Parathyroid adenoma (tissue), 2 donors: ENCODE measurements at regions not wholly inside any gene's neighbourhood (a gene's known extent, or its start where the extent isn't known, plus 50 kb on each side); places are given as distances from the start of the nearest gene placed in this dataset.

ENCODE experiments used
- H2AFZ ChIP-seq: fragments of 300-600 bp; sonication (generic); one replicate; pipeline ENCODE4 v1.7.0; 2017; ENCODE audit warnings: antibody characterized with exemption, mild to moderate bottlenecking
- H3K27ac ChIP-seq: fragments of 300-600 bp; sonication (generic); one replicate; pipeline ENCODE4 v1.7.0; 2017
- H3K27me3 ChIP-seq: fragments of 300-600 bp; sonication (generic); one replicate; pipeline ENCODE4 v1.7.0; 2017; ENCODE audit warnings: low read length; ENCODE audit not compliant: control insufficient read depth, insufficient read depth
- H3K36me3 ChIP-seq: fragments of 300-600 bp; sonication (generic); one replicate; pipeline ENCODE4 v1.7.0; 2017; ENCODE audit warnings: low read length; ENCODE audit not compliant: control insufficient read depth, insufficient read depth
- H3K4me1 ChIP-seq: fragments of 300-600 bp; sonication (generic); one replicate; pipeline ENCODE4 v1.7.0; 2017; ENCODE audit warnings: control low read depth
- H3K4me2 ChIP-seq: fragments of 300-600 bp; sonication (generic); one replicate; pipeline ENCODE4 v1.7.0; 2017; ENCODE audit warnings: low read length
- H3K4me3 ChIP-seq: fragments of 300-600 bp; sonication (generic); one replicate; pipeline ENCODE4 v1.7.0; 2017; ENCODE audit warnings: low read depth, low read length
- H3K79me2 ChIP-seq: fragments of 300-600 bp; sonication (generic); one replicate; pipeline ENCODE4 v1.7.0; 2017; ENCODE audit warnings: control low read depth
- H3K9ac ChIP-seq: fragments of 300-600 bp; sonication (generic); one replicate; pipeline ENCODE4 v1.7.0; 2017; ENCODE audit warnings: mild to moderate bottlenecking
- H3K9me3 ChIP-seq: fragments of 300-600 bp; sonication (generic); one replicate; pipeline ENCODE4 v1.7.0; 2017; ENCODE audit warnings: low read length; ENCODE audit not compliant: control insufficient read depth
- TF ChIP-seq, protein P1 (sequence below): fragments of 300-600 bp; sonication (generic); IDR thresholded peaks from one replicate; pipeline ENCODE4 v1.7.0; 2017; ENCODE audit warnings: antibody characterized with exemption, mild to moderate bottlenecking
- donor health status: primary hyperparathyroidism.

DNA sequence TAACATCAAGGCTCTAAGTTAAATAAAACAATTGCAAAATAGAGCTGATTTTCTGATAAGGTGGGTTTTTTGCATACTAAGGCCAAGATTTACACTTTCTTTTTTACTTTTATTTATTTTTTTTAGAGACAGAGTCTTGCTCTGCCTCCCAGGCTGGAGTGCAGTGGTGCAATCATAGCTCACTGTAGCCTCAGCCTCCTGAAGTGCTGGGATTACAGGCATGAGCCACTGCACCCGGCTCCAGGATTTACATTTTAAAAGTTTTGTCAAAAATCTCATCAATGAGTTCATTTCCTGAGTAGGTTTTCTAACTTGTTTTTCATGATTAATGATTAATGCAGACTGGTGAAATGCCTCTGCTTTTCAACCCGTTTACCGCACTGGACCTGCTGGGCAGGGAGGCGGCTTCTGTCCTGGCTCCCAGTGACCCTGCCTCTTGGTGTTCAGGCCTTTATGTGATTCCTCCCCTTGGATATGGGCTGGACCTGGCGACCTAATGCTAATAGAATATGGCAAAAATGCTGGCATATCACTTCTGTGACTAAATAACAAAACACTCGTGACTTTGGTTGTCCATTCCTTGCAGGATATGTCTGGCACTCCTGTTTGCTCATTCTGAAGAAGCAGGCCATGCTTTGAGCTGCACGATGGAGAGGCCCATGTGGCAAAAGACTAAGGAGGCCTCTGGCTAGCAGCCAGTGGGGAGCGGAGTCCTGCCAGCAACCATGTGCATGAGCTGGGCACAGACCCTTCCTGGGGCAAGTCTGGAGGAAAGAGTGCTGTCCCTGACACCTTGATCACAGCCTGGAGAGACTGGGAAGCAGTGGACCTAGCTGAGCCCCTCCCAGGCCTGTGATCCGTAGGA, 72.2 kb upstream of the PTCH1 start:
- H2AFZ ChIP-seq = no peak overlapping the region
- no peak overlapping the region for H3K9ac ChIP-seq
- H3K4me2 ChIP-seq = no peak overlapping the region
- no peak overlapping the region for H3K27ac ChIP-seq
- no peaks in the 10 kb centered on the region for H3K9me3 ChIP-seq
- TF ChIP-seq, protein P1, sequence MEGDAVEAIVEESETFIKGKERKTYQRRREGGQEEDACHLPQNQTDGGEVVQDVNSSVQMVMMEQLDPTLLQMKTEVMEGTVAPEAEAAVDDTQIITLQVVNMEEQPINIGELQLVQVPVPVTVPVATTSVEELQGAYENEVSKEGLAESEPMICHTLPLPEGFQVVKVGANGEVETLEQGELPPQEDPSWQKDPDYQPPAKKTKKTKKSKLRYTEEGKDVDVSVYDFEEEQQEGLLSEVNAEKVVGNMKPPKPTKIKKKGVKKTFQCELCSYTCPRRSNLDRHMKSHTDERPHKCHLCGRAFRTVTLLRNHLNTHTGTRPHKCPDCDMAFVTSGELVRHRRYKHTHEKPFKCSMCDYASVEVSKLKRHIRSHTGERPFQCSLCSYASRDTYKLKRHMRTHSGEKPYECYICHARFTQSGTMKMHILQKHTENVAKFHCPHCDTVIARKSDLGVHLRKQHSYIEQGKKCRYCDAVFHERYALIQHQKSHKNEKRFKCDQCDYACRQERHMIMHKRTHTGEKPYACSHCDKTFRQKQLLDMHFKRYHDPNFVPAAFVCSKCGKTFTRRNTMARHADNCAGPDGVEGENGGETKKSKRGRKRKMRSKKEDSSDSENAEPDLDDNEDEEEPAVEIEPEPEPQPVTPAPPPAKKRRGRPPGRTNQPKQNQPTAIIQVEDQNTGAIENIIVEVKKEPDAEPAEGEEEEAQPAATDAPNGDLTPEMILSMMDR = no peak
- no peaks in the 10 kb centered on the region for H3K4me1 ChIP-seq
- no peaks in the 10 kb centered on the region for H3K27me3 ChIP-seq
- no peak overlapping the region for H3K4me3 ChIP-seq
- H3K36me3 ChIP-seq = no peaks in the 10 kb centered on the region
- H3K79me2 ChIP-seq = no peaks in the 10 kb centered on the region

DNA sequence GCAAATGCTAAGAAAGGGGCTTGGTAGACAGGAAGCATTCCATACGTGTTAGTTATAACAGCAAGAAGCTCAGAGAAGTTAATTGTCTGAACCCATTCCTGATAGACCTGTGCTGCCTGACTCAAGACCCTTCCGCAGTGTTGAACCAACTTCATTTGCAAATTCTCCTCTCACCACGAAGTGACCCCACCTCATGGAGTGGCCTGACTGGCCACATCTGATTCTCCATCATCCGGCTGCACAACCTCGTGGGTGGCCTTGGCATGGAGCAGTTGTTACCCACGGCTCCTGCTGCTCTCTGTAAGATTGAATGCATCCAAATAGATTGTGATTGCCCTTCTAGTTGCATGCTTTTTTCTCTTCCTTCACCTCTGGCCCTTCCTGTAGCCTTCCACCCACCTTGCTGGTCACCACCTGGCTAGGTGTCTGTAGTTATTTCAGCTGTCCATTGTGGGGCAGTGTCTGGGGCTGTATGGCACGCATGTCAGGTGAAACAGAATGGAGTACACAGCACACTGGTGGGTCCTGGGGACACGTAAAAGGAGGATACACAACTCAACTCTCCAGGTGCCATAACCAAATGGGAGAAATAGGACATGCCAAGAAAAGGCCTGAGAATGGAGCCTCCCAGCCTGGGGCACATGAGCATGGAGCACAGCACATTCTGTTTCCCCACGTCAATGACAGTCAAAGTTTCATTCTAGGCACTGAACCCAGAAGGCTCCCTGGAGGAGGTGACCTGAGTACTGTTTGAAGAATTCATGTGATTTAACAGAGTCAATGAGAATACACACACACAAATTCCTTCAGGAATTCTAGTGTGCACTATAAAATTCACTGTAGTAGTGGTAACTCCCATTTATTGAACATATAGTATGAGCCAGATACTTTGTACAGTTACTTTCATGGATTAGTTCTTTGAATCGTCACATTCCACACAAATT, 70.5 kb upstream of the PTCH1 start:
- Histone ChIP-seq H3K4me1 (no peaks in the 10 kb centered on the region), H3K27ac (no peak overlapping the region), H3K36me3 (no peaks in the 10 kb centered on the region), H3K9me3 (no peaks in the 10 kb centered on the region), H2AFZ (no peak overlapping the region), H3K4me2 (no peak overlapping the region), H3K9ac (no peak overlapping the region), H3K27me3 (no peaks in the 10 kb centered on the region), H3K4me3 (no peak overlapping the region), H3K79me2 (no peaks in the 10 kb centered on the region)
- TF ChIP-seq, protein P1 = no peak

DNA sequence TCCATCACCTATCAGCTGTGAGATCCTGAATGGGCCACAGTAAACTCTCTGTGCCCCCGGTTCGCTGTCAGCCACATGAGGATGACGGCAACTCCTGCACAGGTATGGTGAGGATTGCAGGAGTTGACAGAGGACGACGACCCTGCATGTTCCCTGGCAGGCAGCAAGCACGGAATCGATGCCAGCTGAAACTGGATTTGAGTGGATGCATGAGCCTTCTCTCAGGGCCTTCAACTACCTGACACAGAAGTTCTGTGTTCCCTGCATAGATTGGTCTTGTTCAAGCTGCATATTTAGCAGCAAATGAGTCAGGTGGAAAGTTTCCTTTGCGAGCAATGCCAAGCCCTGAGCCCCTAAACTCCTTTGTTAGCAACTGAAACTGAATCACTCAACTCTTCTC, 69.6 kb upstream of the PTCH1 start:
- Histone ChIP-seq H2AFZ (no peak overlapping the region), H3K9me3 (no peaks in the 10 kb centered on the region), H3K4me2 (no peak overlapping the region), H3K4me1 (no peaks in the 10 kb centered on the region), H3K27ac (no peak overlapping the region), H3K9ac (no peak overlapping the region), H3K27me3 (no peaks in the 10 kb centered on the region), H3K36me3 (no peaks in the 10 kb centered on the region), H3K79me2 (no peaks in the 10 kb centered on the region), H3K4me3 (no peak overlapping the region)
- TF ChIP-seq, protein P1 = no peak

DNA sequence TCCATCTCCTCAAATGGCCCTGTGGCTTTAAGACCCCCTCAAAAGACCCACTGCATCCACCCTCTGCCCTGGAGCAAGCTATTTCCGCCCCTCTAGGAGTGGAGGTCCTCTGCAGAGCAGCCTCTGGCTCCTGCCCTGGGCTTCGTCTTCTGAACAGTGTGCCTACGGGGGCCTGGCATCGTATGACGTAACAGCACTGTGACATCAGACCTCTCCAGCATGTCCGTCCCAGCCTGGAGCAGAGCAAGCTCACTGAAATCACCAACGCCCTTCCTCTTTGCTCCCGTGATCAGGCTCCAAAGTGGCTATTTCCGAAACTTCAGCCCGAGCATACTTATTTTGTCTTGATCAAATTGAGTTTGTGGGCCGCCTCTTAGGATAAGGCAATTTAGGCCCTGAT, 69.1 kb upstream of the PTCH1 start:
- H3K4me3 ChIP-seq = no peak overlapping the region
- no peaks in the 10 kb centered on the region for H3K27me3 ChIP-seq
- TF ChIP-seq, protein P1 = no peak
- H3K4me1 ChIP-seq = no peaks in the 10 kb centered on the region
- H3K9ac ChIP-seq = no peak overlapping the region
- no peak overlapping the region for H3K27ac ChIP-seq
- no peaks in the 10 kb centered on the region for H3K36me3 ChIP-seq
- no peak overlapping the region for H3K4me2 ChIP-seq
- no peaks in the 10 kb centered on the region for H3K79me2 ChIP-seq
- H2AFZ ChIP-seq = no peak overlapping the region
- no peaks in the 10 kb centered on the region for H3K9me3 ChIP-seq
